GM12878 (cell line): ENCODE measurements at regions not wholly inside any gene's neighbourhood (a gene's known extent, or its start where the extent isn't known, plus 50 kb on each side); places are given as distances from the start of the nearest gene placed in this dataset.

ENCODE experiments used
- ATAC-seq: fragments of 200-7000 bp; cut with Tn5 transposase; 3 replicates; pipeline ENCODE4 v1.9.1; 2020; ENCODE audit warnings: mild to moderate bottlenecking, moderate library complexity
- BruUV-seq: library from RNA; stranded (reverse); fragments of 400-500 nt; replicated peaks from 2 replicates; lab custom pipeline; 2021; lab: Mats Ljungman, UMichigan
- CTCF ChIA-PET: fragments of 300-600 bp; sonication (Branson Sonifier 250); formaldehyde crosslinking; extraction: SDS; loops from one replicate; lab custom pipeline; 2021; ENCODE audit warnings: inconsistent platforms; lab: Yijun Ruan, JAX
- POLR2A ChIA-PET: fragments of 350-600 bp; formaldehyde crosslinking; extraction: SDS; loops from one replicate; lab custom pipeline; 2021; ENCODE audit warnings: inconsistent platforms; lab: Charles Lee
- RAD21 ChIA-PET: fragments of 300-600 bp; sonication (Branson Sonifier 250); formaldehyde crosslinking; loops from one replicate; lab custom pipeline; 2023; ENCODE audit warnings: antibody characterized with exemption; ENCODE audit not compliant: unreplicated experiment; lab: Charles Lee
- SMC1A ChIA-PET: fragments of 300-600 bp; sonication (Branson Sonifier 250); formaldehyde crosslinking; loops from one replicate; lab custom pipeline; 2023; ENCODE audit not compliant: unreplicated experiment, uncharacterized antibody; lab: Charles Lee
- DNase-seq: peaks from one replicate; pipeline ENCODE4 v3.0.0-alpha.2; 2011; ENCODE audit warnings: low read depth, low spot score
- FAIRE-seq: peaks from 3 replicates; lab custom pipeline; 2011; peaks lifted over from hg19 to GRCh38; lab: Jason Lieb, UNC
- H2AFZ ChIP-seq: 2 replicates; pipeline ENCODE4 v1.6.0; 2011; ENCODE audit warnings: low read depth, low read length, control low read depth; ENCODE audit not compliant: control insufficient read depth
- H3K27ac ChIP-seq: 2 replicates; pipeline ENCODE4 v1.5.1; 2011; ENCODE audit warnings: control low read depth; ENCODE audit not compliant: control insufficient read depth, insufficient read depth
- H3K27me3 ChIP-seq, 2 experiments: replicated peaks in 1 of 2; 2 replicates each; pipeline versions ENCODE4 v1.6.0 to v1.6.1; 2011; ENCODE audit warnings: low read length in 1 of 2; ENCODE audit not compliant: control insufficient read depth in 2 of 2, insufficient read depth in 2 of 2
- H3K36me3 ChIP-seq, 2 experiments: 2 replicates each; pipeline ENCODE4 v1.5.1; 2011; ENCODE audit warnings: low read length in 1 of 2; ENCODE audit not compliant: control insufficient read depth in 2 of 2, insufficient read depth in 2 of 2
- H3K4me1 ChIP-seq: 2 replicates; pipeline ENCODE4 v1.6.1; 2011; ENCODE audit warnings: mild to moderate bottlenecking, low read length, moderate library complexity, mixed read lengths; ENCODE audit not compliant: control insufficient read depth, insufficient read depth
- H3K4me2 ChIP-seq: 2 replicates; pipeline ENCODE4 v1.6.0; 2011; ENCODE audit warnings: control low read depth; ENCODE audit not compliant: control insufficient read depth, insufficient read depth
- H3K4me3 ChIP-seq: fragments of 200-600 bp; sonication (generic); 2 replicates; pipeline ENCODE4 v1.5.1; 2016
- H3K79me2 ChIP-seq: 2 replicates; pipeline ENCODE4 v1.6.0; 2011; ENCODE audit warnings: low read length; ENCODE audit not compliant: control insufficient read depth, insufficient read depth
- H3K9ac ChIP-seq: 2 replicates; pipeline ENCODE4 v1.8.0; 2011; ENCODE audit warnings: low read length, control low read depth, mixed read lengths; ENCODE audit not compliant: control insufficient read depth, insufficient read depth
- H3K9me3 ChIP-seq: replicated peaks from 3 replicates; pipeline ENCODE4 v1.5.1; 2011; ENCODE audit warnings: mild to moderate bottlenecking, low read length; ENCODE audit not compliant: control insufficient read depth, insufficient read depth
- H4K20me1 ChIP-seq: 2 replicates; pipeline ENCODE4 v1.6.0; 2011; ENCODE audit not compliant: control insufficient read depth, insufficient read depth
- ASH2L ChIP-seq: fragments of 300-600, 200-600 bp; sonication (generic); IDR thresholded peaks from 2 replicates; pipeline ENCODE4 v1.6.1; 2017; ENCODE audit warnings: low read depth, mild to moderate bottlenecking, borderline replicate concordance
- ELK1 ChIP-seq: IDR thresholded peaks from 2 replicates; pipeline ENCODE4 v1.6.1; 2012; ENCODE audit warnings: low read depth, low read length, improper control_type of control experiment
- HCFC1 ChIP-seq: fragments of 150-350 bp; IDR thresholded peaks from 2 replicates; pipeline ENCODE4 v1.6.1; 2014; ENCODE audit warnings: low read length
- IKZF1 ChIP-seq: fragments of 450-650 bp; conservative IDR thresholded peaks from 2 replicates; pipeline ENCODE4 v1.6.1; 2017; ENCODE audit warnings: antibody characterized with exemption, mild to moderate bottlenecking
- KLF5 ChIP-seq: fragments of 450-650 bp; IDR thresholded peaks from 2 replicates; pipeline ENCODE4 v1.6.1; 2014; ENCODE audit warnings: mild to moderate bottlenecking; ENCODE audit not compliant: partially characterized antibody
- NFIC ChIP-seq: IDR thresholded peaks from 2 replicates; pipeline ENCODE4 v1.6.1; 2012; ENCODE audit warnings: low read depth, mild to moderate bottlenecking, inconsistent platforms, low read length, moderate library complexity
- NRF1 ChIP-seq: conservative IDR thresholded peaks from 2 replicates; pipeline ENCODE4 v1.6.1; 2011; ENCODE audit warnings: mild to moderate bottlenecking, low read depth, low read length, improper control_type of control experiment
- PAX5 ChIP-seq: IDR thresholded peaks from 2 replicates; pipeline ENCODE4 v1.6.1; 2011; ENCODE audit warnings: low read depth, low read length, borderline replicate concordance
- SIN3A ChIP-seq: IDR thresholded peaks from 2 replicates; pipeline ENCODE4 v1.6.1; 2012; ENCODE audit warnings: low read depth, low read length, improper control_type of control experiment
- SMAD5 ChIP-seq: IDR thresholded peaks from 2 replicates; pipeline ENCODE4 v1.6.1; 2016; ENCODE audit warnings: antibody characterized with exemption, low read depth
- SMARCA5 ChIP-seq: fragments of 450-650 bp; IDR thresholded peaks from 2 replicates; pipeline ENCODE4 v1.6.1; 2017; ENCODE audit warnings: mild to moderate bottlenecking
- ZZZ3 ChIP-seq: IDR thresholded peaks from 2 replicates; pipeline ENCODE4 v1.6.1; 2011; ENCODE audit warnings: low read depth; ENCODE audit not compliant: control insufficient read depth, insufficient read length
- WGBS: methylation state at CpG from one replicate; pipeline ENCODE4 v1.1.6; 2016; ENCODE audit warnings: low lambda C conversion rate; ENCODE audit not compliant: insufficient replicate concordance, insufficient coverage; ENCODE audit errors: missing lambda C conversion rate; 5-methylcytosine and 5-hydroxymethylcytosine counted together
- in situ Hi-C: fragments of 300-500 bp; cut with MboI; formaldehyde crosslinking; loops from 9 replicates; pipeline ENCODE4 v1.14.3; 2018; ENCODE audit warnings: mixed read lengths
- intact Hi-C: fragments of 100-400 bp; cut with micrococcal nuclease; formaldehyde crosslinking; loops from one replicate; pipeline ENCODE4 v1.14.2; 2022; ENCODE audit not compliant: unreplicated experiment
- TF ChIP-seq, protein P1 (sequence below): IDR thresholded peaks from 2 replicates; pipeline ENCODE4 v1.6.1; 2011; ENCODE audit warnings: borderline replicate concordance, low read depth, mild to moderate bottlenecking, moderate library complexity, mixed read lengths, low read length; ENCODE audit not compliant: insufficient read depth; ENCODE audit errors: extremely low read length
- TF ChIP-seq, protein P2 (sequence below): fragments of 450-650 bp; formaldehyde crosslinking; IDR thresholded peaks from 2 replicates; pipeline ENCODE4 v1.5.0; 2022; ENCODE audit warnings: mild to moderate bottlenecking, missing genetic modification characterization
- TF ChIP-seq, protein P3 (sequence below): IDR thresholded peaks from 2 replicates; pipeline ENCODE4 v1.6.1; 2012; ENCODE audit warnings: improper control_type of control experiment, low read depth, low read length; ENCODE audit not compliant: insufficient replicate concordance

DNA sequence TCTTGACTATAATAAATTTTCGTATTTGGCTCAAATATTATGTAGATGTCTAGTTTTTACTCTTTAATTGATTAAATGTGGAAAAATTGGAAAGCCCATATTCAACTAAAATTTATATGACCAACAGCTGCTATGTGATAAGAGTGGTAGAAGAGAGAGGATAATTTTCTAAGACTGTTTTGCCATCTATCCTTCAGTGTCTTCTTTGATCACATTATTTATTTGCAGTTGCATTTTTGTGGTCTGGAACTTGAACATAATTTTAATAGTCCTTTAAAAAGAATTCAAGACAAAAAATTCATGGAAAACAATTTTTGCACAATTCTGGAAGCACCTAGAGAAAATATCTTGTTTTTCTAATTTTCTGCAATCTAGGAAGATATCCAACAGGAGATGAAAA lies 213.3 kb upstream of the THBS1 start:
- ChIA-PET RAD21 (no interaction called here), POLR2A (no interaction called here), CTCF (no interaction called here), SMC1A (interaction anchor here (1.6 kb wide), 1 partner anchor 11 kb away, joined by 4 read pairs; no protein-coding TSS in a partner anchor)
- intact Hi-C loops (no loop called here), in situ Hi-C loops (loop anchor here (5.0 kb wide), 1 partner anchor 50 kb away; no protein-coding TSS in a partner anchor)
- no peaks in the 10 kb centered on the region; the same call in 2 of the 3 replicates for H3K9me3 ChIP-seq
- WGBS, result 13% methylated on average over 1 of the region's 1 CpG
- H3K27ac ChIP-seq, result no peak overlapping the region
- H3K27me3 ChIP-seq, result no peaks in the 10 kb centered on the region
- no TSS peak for BruUV-seq
- no peak for FAIRE-seq
- H3K4me2 ChIP-seq, result no peak overlapping the region
- no peaks in the 10 kb centered on the region for H4K20me1 ChIP-seq
- no peaks in the 10 kb centered on the region for H3K36me3 ChIP-seq
- H3K4me3 ChIP-seq, result no peak overlapping the region
- H3K4me1 ChIP-seq, result no peaks in the 10 kb centered on the region
- H2AFZ ChIP-seq, result no peak overlapping the region
- H3K79me2 ChIP-seq, result no peaks in the 10 kb centered on the region
- no peak for ATAC-seq
- DNase-seq, result no peak
- H3K9ac ChIP-seq, result no peak overlapping the region
- TF ChIP-seq SMARCA5 (no peak), ASH2L (no peak), PAX5 (no peak), IKZF1 (no peak), KLF5 (no peak), ELK1 (no peak), ZZZ3 (no peak), HCFC1 (no peak), NFIC (no peak), SMAD5 (no peak), NRF1 (no peak), SIN3A (no peak)
- TF ChIP-seq, protein P1, sequence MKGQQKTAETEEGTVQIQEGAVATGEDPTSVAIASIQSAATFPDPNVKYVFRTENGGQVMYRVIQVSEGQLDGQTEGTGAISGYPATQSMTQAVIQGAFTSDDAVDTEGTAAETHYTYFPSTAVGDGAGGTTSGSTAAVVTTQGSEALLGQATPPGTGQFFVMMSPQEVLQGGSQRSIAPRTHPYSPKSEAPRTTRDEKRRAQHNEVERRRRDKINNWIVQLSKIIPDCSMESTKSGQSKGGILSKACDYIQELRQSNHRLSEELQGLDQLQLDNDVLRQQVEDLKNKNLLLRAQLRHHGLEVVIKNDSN, result no peak
- TF ChIP-seq, protein P2, sequence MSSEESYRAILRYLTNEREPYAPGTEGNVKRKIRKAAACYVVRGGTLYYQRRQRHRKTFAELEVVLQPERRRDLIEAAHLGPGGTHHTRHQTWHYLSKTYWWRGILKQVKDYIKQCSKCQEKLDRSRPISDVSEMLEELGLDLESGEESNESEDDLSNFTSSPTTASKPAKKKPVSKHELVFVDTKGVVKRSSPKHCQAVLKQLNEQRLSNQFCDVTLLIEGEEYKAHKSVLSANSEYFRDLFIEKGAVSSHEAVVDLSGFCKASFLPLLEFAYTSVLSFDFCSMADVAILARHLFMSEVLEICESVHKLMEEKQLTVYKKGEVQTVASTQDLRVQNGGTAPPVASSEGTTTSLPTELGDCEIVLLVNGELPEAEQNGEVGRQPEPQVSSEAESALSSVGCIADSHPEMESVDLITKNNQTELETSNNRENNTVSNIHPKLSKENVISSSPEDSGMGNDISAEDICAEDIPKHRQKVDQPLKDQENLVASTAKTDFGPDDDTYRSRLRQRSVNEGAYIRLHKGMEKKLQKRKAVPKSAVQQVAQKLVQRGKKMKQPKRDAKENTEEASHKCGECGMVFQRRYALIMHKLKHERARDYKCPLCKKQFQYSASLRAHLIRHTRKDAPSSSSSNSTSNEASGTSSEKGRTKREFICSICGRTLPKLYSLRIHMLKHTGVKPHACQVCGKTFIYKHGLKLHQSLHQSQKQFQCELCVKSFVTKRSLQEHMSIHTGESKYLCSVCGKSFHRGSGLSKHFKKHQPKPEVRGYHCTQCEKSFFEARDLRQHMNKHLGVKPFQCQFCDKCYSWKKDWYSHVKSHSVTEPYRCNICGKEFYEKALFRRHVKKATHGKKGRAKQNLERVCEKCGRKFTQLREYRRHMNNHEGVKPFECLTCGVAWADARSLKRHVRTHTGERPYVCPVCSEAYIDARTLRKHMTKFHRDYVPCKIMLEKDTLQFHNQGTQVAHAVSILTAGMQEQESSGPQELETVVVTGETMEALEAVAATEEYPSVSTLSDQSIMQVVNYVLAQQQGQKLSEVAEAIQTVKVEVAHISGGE (CRISPR knock-in tag), result no peak
- TF ChIP-seq, protein P3, sequence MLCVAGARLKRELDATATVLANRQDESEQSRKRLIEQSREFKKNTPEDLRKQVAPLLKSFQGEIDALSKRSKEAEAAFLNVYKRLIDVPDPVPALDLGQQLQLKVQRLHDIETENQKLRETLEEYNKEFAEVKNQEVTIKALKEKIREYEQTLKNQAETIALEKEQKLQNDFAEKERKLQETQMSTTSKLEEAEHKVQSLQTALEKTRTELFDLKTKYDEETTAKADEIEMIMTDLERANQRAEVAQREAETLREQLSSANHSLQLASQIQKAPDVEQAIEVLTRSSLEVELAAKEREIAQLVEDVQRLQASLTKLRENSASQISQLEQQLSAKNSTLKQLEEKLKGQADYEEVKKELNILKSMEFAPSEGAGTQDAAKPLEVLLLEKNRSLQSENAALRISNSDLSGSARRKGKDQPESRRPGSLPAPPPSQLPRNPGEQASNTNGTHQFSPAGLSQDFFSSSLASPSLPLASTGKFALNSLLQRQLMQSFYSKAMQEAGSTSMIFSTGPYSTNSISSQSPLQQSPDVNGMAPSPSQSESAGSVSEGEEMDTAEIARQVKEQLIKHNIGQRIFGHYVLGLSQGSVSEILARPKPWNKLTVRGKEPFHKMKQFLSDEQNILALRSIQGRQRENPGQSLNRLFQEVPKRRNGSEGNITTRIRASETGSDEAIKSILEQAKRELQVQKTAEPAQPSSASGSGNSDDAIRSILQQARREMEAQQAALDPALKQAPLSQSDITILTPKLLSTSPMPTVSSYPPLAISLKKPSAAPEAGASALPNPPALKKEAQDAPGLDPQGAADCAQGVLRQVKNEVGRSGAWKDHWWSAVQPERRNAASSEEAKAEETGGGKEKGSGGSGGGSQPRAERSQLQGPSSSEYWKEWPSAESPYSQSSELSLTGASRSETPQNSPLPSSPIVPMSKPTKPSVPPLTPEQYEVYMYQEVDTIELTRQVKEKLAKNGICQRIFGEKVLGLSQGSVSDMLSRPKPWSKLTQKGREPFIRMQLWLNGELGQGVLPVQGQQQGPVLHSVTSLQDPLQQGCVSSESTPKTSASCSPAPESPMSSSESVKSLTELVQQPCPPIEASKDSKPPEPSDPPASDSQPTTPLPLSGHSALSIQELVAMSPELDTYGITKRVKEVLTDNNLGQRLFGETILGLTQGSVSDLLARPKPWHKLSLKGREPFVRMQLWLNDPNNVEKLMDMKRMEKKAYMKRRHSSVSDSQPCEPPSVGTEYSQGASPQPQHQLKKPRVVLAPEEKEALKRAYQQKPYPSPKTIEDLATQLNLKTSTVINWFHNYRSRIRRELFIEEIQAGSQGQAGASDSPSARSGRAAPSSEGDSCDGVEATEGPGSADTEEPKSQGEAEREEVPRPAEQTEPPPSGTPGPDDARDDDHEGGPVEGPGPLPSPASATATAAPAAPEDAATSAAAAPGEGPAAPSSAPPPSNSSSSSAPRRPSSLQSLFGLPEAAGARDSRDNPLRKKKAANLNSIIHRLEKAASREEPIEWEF, result no peak
